ENCODE measurements at regions not wholly inside any gene's neighbourhood (a gene's known extent, or its start where the extent isn't known, plus 50 kb on each side); places are given as distances from the start of the nearest gene placed in this dataset.

GRCh38 chr2:18230668-18231067, 329.8 kb downstream of the RDH14 start:
- TF ChIP-seq ATF2 (IDR thresholded peaks at IDR 0.05; ENCODE audit: low read length), result no peak
- TF ChIP-seq EGR1 (IDR thresholded peaks at IDR 0.05; ENCODE audit: borderline replicate concordance in 1 of 2, low read depth in 2 of 2, low read length in 2 of 2), result no peak
- no peak for TF ChIP-seq SKIL (IDR thresholded peaks at IDR 0.05; ENCODE audit: low read depth, poor library complexity, severe bottlenecking)
- no peak for TF ChIP-seq ETV6 (conservative IDR thresholded peaks at IDR 0.05 in 1 of 2, IDR thresholded peaks at IDR 0.05 in 1 of 2; ENCODE audit: borderline replicate concordance in 1 of 2, low read depth in 1 of 2)
- BruUV-seq (replicated peaks), result no TSS peak
- Histone ChIP-seq H2AFZ (ENCODE audit: control insufficient read depth, low read depth, low read length) (no peak overlapping the region), H4K20me1 (ENCODE audit: control insufficient read depth, insufficient read depth) (no peaks in the 10 kb centered on the region), H3K36me3 (ENCODE audit: control insufficient read depth in 2 of 2, insufficient read depth in 2 of 2, low read length in 1 of 2) (no peaks in the 10 kb centered on the region), H3K9ac (ENCODE audit: control insufficient read depth, insufficient read depth, low read length) (no peak overlapping the region), H3K4me2 (ENCODE audit: control insufficient read depth, insufficient read depth) (no peak overlapping the region), H3K4me3 (no peak overlapping the region), H3K4me1 (ENCODE audit: control insufficient read depth, insufficient read depth, low read length) (no peaks in the 10 kb centered on the region), H3K9me3 (replicated peaks; ENCODE audit: control insufficient read depth, insufficient read depth, low read length) (no peaks in the 10 kb centered on the region), H3K27me3 (replicated peaks in 1 of 2; ENCODE audit: control insufficient read depth in 2 of 2, insufficient read depth in 2 of 2, low read length in 1 of 2) (no peaks in the 10 kb centered on the region), H3K79me2 (ENCODE audit: control insufficient read depth, insufficient read depth, low read length) (no peaks in the 10 kb centered on the region), H3K27ac (ENCODE audit: control insufficient read depth, insufficient read depth) (no peak overlapping the region)
- intact Hi-C loops (cut with micrococcal nuclease; ENCODE audit: unreplicated experiment) (no loop called here), in situ Hi-C loops (cut with MboI) (no loop called here)
- 0% methylated on average over 1 of the region's 1 CpG for WGBS (ENCODE audit: insufficient coverage, insufficient replicate concordance, low lambda C conversion rate, missing lambda C conversion rate)
- ATAC-seq, result no peak
- RAD21 ChIA-PET (ENCODE audit: unreplicated experiment), result no interaction called here
- POLR2A ChIA-PET, result no interaction called here
- FAIRE-seq, result no peak
- no peak for DNase-seq (ENCODE audit: low read depth, low spot score)
- CTCF ChIA-PET, result no interaction called here
- SMC1A ChIA-PET (ENCODE audit: uncharacterized antibody, unreplicated experiment), result interaction anchor here (1.0 kb wide), 1 partner anchor 11 kb away, joined by 3 read pairs; no protein-coding TSS in a partner anchor
